HG03175 (cell line): ENCODE measurements at regions not wholly inside any gene's neighbourhood (a gene's known extent, or its start where the extent isn't known, plus 50 kb on each side); places are given as distances from the start of the nearest gene placed in this dataset.

Experiments used
- ATAC-seq: cut with Tn5 transposase; IDR thresholded peaks from one replicate; pipeline ENCODE4 v1.9.1; 2021; ENCODE audit warnings: mild to moderate bottlenecking, moderate library complexity; ENCODE audit not compliant: unreplicated experiment

GRCh38 chr10:91035650-91036292 is 114.9 kb upstream of the ANKRD1 start:
- no peak for ATAC-seq

DNA sequence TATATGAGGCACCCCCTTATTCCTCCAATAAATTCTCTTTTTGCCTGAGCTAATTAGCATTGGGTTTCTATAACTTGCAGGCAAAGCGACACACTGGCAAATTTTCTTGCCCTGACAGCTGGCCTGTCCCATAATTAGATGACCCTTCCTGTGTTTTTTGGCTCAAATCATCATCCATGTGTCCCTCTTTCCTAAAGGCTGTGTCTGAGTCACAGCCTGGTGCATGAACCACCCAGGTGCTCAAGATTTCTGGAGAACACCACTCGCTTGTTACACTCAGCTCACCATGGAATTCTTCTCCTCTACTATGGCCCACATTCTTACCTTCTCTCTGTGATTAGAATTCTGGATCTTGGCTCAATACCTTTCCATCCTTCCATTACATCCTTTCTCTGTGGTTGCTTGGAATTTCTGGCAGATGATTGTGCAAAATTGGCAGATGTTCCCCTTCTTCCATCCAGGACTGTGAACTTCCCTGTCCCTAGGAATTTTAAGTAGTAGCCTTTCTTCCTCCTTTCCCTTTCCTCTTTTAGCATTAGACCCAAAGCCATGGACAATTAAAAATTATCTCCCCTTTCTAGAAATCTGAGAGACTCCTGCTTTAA is 116.0 kb upstream of the ANKRD1 start:
- ATAC-seq = no peak

- ATAC-seq = no peak
Observed at GRCh38 chr10:91038971-91039370, 118.1 kb upstream of the ANKRD1 start.

GRCh38 chr10:91040343-91040742 is 119.5 kb upstream of the ANKRD1 start:
- ATAC-seq = no peak

- no peak for ATAC-seq
Observed at GRCh38 chr10:91042069-91042468, 121.2 kb upstream of the ANKRD1 start.

DNA sequence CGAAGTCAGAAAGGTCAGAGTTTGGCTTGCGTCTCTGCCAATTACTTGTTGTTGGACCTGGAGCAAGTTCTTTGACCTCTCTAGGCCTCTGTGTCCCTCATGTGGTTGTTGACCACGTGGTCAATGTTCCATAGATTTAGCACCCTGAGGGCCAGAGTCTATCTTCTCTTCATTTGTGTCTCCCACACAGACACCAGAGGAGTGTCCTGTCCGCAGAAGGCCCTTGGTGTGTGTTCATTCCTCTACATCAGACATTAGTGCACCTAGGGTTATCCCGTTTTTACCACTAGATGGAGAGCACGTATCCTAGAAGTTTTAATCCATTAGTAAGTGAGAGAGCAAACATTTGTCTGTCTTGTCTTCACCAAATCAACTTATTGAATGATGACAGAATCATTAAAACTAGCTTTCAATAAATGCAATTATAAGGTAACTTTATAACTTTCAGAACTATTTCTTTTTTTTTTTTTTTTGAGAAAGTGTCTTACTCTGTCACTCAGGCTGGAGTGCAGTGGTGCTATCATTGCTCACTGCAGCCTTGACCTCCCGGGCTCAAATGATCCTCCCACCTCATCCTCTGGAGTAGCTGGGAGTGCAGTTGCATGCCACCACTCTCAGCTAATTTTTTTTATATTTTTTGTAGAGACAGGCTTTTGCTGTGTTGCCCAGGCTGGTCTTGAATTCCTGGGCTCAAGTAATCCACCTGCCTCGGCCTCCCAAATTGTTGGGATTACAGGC is 122.5 kb upstream of the ANKRD1 start:
- no peak for ATAC-seq

DNA sequence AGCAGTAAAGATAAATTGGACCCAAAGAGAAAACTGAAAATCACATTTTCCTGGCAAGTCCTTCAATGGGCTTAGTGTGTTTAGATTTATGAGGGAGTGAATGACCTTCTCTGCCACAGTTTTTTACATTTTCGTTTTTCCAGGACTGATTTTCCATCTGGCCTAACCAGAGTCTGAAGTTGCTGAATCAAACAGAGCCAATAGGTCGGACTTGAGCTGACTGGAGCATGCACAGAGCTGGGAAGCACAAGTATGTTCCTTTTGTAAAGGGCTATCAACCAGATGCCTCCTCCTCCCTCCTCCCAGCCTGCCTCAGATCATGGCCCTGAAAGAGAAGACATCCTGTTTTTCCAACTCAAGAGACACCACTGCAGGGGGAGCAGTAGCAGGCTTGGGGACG is 126.0 kb upstream of the ANKRD1 start:
- ATAC-seq = no peak

GRCh38 chr10:91048380-91048779 is 127.5 kb upstream of the ANKRD1 start:
- ATAC-seq = no peak

- no peak for ATAC-seq
Observed at GRCh38 chr10:91049296-91049987, 128.6 kb upstream of the ANKRD1 start.

DNA sequence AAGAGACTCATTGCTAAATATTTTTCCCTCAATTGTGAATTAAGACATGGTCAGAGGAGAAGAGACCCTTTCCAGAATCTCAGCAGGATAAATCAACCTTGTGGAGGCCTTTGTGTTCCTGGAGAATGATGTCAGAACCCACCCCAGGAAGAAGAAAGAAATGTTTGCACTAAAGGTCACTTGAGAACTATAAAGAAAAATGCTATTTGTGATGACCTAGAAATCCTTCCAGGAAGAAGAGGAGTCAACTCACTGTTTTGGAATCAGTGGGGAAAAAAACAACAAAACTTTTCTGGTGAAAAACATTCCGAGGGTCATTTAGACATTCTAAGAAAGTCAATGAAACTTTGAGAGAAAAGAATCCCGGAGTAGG is 129.1 kb upstream of the ANKRD1 start:
- ATAC-seq = no peak

DNA sequence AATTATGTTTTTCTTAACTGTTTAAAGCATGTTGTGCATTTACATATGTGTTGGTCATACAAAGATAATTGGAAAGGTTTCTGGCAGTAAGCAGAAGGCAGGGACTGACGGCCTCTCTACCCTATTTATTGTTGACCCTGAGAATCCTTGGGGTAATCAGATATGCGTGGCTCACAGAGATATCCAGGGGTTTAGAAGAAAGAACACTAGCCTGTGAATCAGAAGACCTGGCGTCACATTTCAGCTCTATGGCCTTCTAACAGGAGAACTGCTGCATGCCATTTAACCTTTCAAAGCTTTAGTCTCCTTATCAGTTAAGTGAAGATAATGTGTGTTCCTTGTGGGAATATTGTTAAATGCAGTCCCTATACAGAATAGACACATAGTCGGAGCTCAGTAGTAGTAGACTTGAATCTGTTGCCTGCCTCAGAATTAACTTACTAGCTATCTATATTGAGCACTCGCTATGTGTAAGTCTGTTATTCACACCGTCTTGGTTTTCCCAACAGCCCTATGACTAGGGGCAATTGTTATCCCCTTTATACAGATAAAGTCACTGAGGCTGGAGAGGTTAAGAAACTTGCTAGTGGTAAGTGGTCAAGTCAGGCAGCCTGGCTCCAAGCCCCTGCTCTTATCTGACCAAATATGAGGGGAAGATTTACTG is 129.6 kb upstream of the ANKRD1 start:
- ATAC-seq = no peak

GRCh38 chr10:91051829-91052228 is 130.9 kb upstream of the ANKRD1 start:
- ATAC-seq = no peak

DNA sequence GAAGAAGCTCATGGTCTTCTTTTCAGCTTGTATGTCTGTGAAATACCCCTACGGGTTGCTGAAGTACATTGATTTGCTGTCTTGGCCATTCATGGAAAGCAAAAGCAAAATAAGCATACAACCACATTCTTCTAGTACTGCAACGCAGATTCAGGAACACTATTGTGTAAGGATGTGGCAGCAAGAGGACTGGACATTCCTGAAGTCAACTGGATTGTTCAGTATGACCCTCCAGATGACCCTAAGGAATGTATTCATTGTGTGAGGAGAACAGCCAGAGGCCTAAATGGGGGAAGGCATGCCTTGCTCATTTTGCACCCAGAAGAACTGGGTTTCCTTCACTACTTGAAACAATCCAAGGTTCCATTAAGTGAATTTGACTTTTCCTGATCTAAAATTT is 133.4 kb upstream of the ANKRD1 start:
- ATAC-seq = no peak

DNA sequence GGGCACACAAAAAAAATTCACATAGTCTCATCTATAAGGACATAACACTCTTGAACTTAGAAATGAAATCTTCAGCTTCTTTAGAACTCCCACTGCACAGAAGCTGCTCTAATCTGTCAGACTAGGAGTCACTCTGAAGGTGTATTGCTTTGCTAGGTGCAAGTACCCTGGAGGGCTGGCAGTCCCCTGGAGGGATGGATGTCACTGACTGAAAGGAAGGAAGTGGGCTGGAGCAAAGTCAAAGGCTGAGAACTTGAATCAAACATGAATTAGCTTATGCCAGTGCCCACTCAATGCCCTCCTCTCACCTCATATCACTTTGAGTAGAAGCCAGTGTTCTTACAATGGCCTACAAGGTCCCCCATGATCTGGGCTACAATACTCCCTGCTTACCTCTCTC is 140.3 kb upstream of the ANKRD1 start:
- no peak for ATAC-seq

DNA sequence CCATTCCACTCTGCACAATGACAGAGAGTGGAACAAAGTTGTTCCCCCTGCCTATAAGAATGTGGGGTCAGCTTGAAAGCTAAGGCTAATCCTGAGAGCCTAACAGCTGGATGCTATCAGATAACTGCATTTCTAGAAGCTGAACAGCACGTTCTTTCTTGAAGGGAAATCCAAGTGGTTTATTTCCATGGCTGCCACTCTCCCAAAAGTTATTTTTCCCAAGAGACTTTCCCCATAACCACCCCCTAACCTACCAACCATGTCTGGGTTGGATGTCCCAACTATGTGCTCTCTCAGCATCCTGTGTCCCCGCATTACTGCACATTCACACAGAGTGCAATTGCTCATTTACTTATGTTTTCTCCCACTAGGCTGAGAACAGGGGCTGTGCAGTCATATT is 140.7 kb upstream of the ANKRD1 start:
- ATAC-seq = no peak

- ATAC-seq = no peak
Observed at GRCh38 chr10:91062091-91062490, 141.2 kb upstream of the ANKRD1 start.

DNA sequence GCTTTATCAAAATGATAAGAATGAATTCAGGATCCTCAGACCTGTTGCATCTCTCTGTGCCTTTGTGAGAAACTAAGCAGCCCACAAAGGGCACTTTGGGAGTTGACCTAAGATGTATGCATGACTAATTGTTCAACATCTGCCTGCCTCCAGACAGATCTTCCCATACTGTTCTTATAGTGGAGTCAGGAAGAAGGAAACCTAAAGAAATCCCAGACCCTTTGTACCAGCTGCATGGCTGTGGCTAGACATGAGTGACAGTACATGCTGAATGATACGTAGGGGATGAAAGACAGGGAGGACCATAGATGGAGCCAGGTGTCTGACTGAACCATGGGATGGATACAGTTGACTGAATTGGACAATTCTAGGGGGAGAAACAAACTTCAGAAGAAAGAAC is 148.7 kb upstream of the PCGF5 start:
- no peak for ATAC-seq

DNA sequence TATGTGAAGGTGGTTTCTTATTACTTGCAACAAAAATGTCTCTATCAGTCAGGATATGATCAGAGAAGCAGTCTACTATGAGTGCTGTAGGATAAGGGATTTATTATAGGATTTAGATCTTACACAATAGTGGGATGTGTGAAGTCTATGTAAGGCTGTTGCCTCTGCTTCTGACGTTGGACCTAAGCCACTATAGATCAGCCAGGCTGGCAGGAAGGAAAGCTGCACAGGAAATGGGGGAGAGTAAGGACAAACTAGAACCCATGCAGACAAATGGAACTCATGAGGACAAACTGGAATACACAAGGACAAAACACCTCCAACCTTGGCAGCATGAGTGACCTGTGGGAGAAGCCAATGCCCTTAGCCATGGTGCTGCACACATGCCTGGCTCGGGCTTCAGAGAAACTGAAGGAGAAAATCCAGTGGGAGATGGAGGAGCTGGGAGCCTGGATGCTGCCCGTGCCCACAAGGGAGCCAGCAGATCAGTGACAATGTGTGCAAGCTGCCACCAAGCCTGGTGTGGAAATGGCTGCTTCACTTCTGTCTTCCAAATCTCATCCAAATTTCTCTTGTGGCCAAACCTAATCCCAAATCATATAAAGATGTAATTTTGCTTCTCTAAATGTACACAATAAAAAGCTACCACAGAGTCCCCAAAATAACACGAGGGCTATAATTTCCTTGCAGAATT is 147.0 kb upstream of the PCGF5 start:
- ATAC-seq = no peak

DNA sequence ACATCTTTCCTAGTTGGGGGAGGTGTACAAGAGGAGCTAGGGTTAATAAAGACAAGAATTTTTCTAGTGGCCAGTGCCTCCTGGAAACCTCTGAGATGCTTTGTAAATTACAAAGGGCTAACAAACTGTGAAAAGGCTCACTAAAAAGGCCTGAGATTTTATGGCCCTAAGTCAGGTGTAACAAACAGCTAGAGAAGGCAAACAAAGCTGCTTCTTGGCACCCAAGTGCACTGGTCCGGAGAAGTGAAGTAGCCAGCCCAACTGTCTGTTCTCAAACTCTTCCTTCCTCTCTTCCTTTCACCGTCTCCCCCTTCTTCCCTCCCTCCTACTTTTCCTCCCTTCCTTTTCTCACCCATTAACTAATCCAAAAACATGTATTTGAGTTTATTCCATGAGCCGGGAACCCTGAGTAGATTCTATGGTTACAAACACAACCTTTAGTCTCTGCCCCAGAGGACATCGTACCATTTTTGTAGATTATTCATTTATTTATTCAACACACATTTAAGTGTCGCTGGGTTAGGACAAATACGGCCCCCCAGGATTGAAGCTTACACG is 143.4 kb upstream of the PCGF5 start:
- no peak for ATAC-seq

DNA sequence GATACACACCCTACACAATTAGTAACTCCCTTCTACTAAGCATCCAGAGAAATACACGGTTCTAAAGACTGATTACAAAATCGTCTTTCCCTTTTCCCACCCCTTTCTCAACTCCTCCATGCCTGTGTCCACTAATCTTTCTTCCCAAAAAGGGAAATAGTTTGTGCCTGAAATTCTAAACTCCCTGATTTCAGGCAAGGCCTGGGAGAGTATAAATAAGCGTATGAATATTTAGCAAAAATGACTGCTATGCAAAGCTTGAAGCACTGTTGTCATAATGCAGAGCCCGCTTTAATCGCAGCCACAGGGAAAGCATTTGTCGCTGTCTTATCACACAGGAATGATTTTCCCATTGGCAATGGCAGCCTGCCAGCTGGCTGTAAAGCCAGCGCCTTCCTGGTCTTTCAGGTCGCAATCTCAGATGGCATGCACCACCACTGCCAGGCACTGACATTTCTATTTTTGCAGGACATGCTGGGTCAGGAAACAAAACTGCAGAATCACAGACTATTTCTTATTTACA is 142.9 kb upstream of the PCGF5 start:
- no peak for ATAC-seq
